ENCODE measurements at regions not wholly inside any gene's neighbourhood (a gene's known extent, or its start where the extent isn't known, plus 50 kb on each side); places are given as distances from the start of the nearest gene placed in this dataset.

GRCh38 chr2:18999198-18999597 is 359.2 kb downstream of the OSR1 start:
- Histone ChIP-seq H3K4me2 (ENCODE audit: low read depth, low read length, poor library complexity, severe bottlenecking) (no peak overlapping the region), H3K27me3 (ENCODE audit: insufficient read depth, low read length, poor library complexity, severe bottlenecking) (no peaks in the 10 kb centered on the region), H3K4me3 (ENCODE audit: low read length, poor library complexity, severe bottlenecking) (no peak overlapping the region), H3K9me2 (replicated peaks; ENCODE audit: low read depth, low read length) (no peaks in the 10 kb centered on the region), H3F3A (ENCODE audit: low read depth) (no peaks in the 10 kb centered on the region), H2AFZ (ENCODE audit: low read length) (no peak overlapping the region), H3K79me2 (ENCODE audit: insufficient read depth, low read length) (no peaks in the 10 kb centered on the region), H3K9ac (ENCODE audit: low read depth, low read length, poor library complexity, severe bottlenecking) (no peak overlapping the region), H4K20me1 (ENCODE audit: insufficient read depth, low read length, poor library complexity, severe bottlenecking) (no peaks in the 10 kb centered on the region), H3K4me1 (ENCODE audit: insufficient read depth, low read length, poor library complexity, severe bottlenecking) (no peaks in the 10 kb centered on the region), H3K36me3 (ENCODE audit: insufficient read depth, low read length) (no peaks in the 10 kb centered on the region), H3K9me3 (ENCODE audit: insufficient read depth, low read depth, low read length) (no peaks in the 10 kb centered on the region)
- TF ChIP-seq EZH2phosphoT487 (IDR thresholded peaks at IDR 0.05; ENCODE audit: borderline replicate concordance) (no peak), CTCF (conservative IDR thresholded peaks at IDR 0.05; ENCODE audit: low read length) (no peak)

GRCh38 chr2:18998491-18998890 is 359.9 kb downstream of the OSR1 start:
- Histone ChIP-seq H3K36me3 (ENCODE audit: insufficient read depth, low read length) (no peaks in the 10 kb centered on the region), H2AFZ (ENCODE audit: low read length) (no peak overlapping the region), H4K20me1 (ENCODE audit: insufficient read depth, low read length, poor library complexity, severe bottlenecking) (no peaks in the 10 kb centered on the region), H3K4me1 (ENCODE audit: insufficient read depth, low read length, poor library complexity, severe bottlenecking) (no peaks in the 10 kb centered on the region), H3K9ac (ENCODE audit: low read depth, low read length, poor library complexity, severe bottlenecking) (no peak overlapping the region), H3K27me3 (ENCODE audit: insufficient read depth, low read length, poor library complexity, severe bottlenecking) (no peaks in the 10 kb centered on the region), H3K4me2 (ENCODE audit: low read depth, low read length, poor library complexity, severe bottlenecking) (no peak overlapping the region), H3K4me3 (ENCODE audit: low read length, poor library complexity, severe bottlenecking) (no peak overlapping the region), H3K9me2 (replicated peaks; ENCODE audit: low read depth, low read length) (no peaks in the 10 kb centered on the region), H3F3A (ENCODE audit: low read depth) (no peaks in the 10 kb centered on the region), H3K9me3 (ENCODE audit: insufficient read depth, low read depth, low read length) (no peaks in the 10 kb centered on the region), H3K79me2 (ENCODE audit: insufficient read depth, low read length) (no peaks in the 10 kb centered on the region)
- TF ChIP-seq CTCF (conservative IDR thresholded peaks at IDR 0.05; ENCODE audit: low read length) (no peak), EZH2phosphoT487 (IDR thresholded peaks at IDR 0.05; ENCODE audit: borderline replicate concordance) (no peak)

- Histone ChIP-seq H3K36me3 (ENCODE audit: insufficient read depth, low read length) (no peaks in the 10 kb centered on the region), H3K4me2 (ENCODE audit: low read depth, low read length, poor library complexity, severe bottlenecking) (no peak overlapping the region), H4K20me1 (ENCODE audit: insufficient read depth, low read length, poor library complexity, severe bottlenecking) (no peaks in the 10 kb centered on the region), H3K9me3 (ENCODE audit: insufficient read depth, low read depth, low read length) (no peaks in the 10 kb centered on the region), H3K4me3 (ENCODE audit: low read length, poor library complexity, severe bottlenecking) (no peak overlapping the region), H2AFZ (ENCODE audit: low read length) (no peak overlapping the region), H3K9me2 (replicated peaks; ENCODE audit: low read depth, low read length) (no peaks in the 10 kb centered on the region), H3K4me1 (ENCODE audit: insufficient read depth, low read length, poor library complexity, severe bottlenecking) (no peaks in the 10 kb centered on the region), H3K79me2 (ENCODE audit: insufficient read depth, low read length) (no peaks in the 10 kb centered on the region), H3F3A (ENCODE audit: low read depth) (no peaks in the 10 kb centered on the region), H3K27me3 (ENCODE audit: insufficient read depth, low read length, poor library complexity, severe bottlenecking) (no peaks in the 10 kb centered on the region), H3K9ac (ENCODE audit: low read depth, low read length, poor library complexity, severe bottlenecking) (no peak overlapping the region)
- TF ChIP-seq EZH2phosphoT487 (IDR thresholded peaks at IDR 0.05; ENCODE audit: borderline replicate concordance) (no peak), CTCF (conservative IDR thresholded peaks at IDR 0.05; ENCODE audit: low read length) (no peak)
Measured at GRCh38 chr2:18993756-18994338, 364.6 kb downstream of the OSR1 start.

All from Loucy (cell line).